ENCODE measurements at regions not wholly inside any gene's neighbourhood (a gene's known extent, or its start where the extent isn't known, plus 50 kb on each side); places are given as distances from the start of the nearest gene placed in this dataset.
"Not testable (repeated sequence)": the region's sequence is repeated elsewhere in the genome, so short reads cannot be mapped to it uniquely, and the experiment has no call there.

- no peak overlapping the region for H3K4me3 ChIP-seq (replicated peaks in 1 of 2; ENCODE audit: low read depth in 2 of 2, low read length in 2 of 2)
- peak in 1 of 2 donors; percentile 60 for DNase-seq (ENCODE audit: low read depth in 2 of 2)
- no peak for TF ChIP-seq CTCF (IDR thresholded peaks at IDR 0.05; ENCODE audit: low read depth, low read length)
Observed at GRCh38 chr2:67159929-67160328, 237.2 kb upstream of the ETAA1 start.

GRCh38 chr2:67164771-67165522, 232.2 kb upstream of the ETAA1 start:
- H3K4me3 ChIP-seq (replicated peaks in 1 of 2; ENCODE audit: low read depth in 2 of 2, low read length in 2 of 2), result no peak overlapping the region
- no peak for TF ChIP-seq CTCF (IDR thresholded peaks at IDR 0.05; ENCODE audit: low read depth, low read length)
- DNase-seq (ENCODE audit: low read depth in 2 of 2), result no peak

GRCh38 chr2:67165523-67165990, 231.6 kb upstream of the ETAA1 start:
- no peak for DNase-seq (ENCODE audit: low read depth in 2 of 2)
- H3K4me3 ChIP-seq (replicated peaks in 1 of 2; ENCODE audit: low read depth in 2 of 2, low read length in 2 of 2), result no peak overlapping the region
- no peak for TF ChIP-seq CTCF (IDR thresholded peaks at IDR 0.05; ENCODE audit: low read depth, low read length)

GRCh38 chr2:67166511-67166910, 230.6 kb upstream of the ETAA1 start:
- DNase-seq (ENCODE audit: low read depth in 2 of 2), result not testable (repeated sequence)

GRCh38 chr2:67169417-67170140, 227.6 kb upstream of the ETAA1 start:
- no peak overlapping the region for H3K4me3 ChIP-seq (replicated peaks in 1 of 2; ENCODE audit: low read depth in 2 of 2, low read length in 2 of 2)
- DNase-seq (ENCODE audit: low read depth in 2 of 2), result peak in 1 of 2 donors; percentile 24
- no peak for TF ChIP-seq CTCF (IDR thresholded peaks at IDR 0.05; ENCODE audit: low read depth, low read length)

More at GRCh38 chr2:67166511-67166910, 230.6 kb upstream of the ETAA1 start:
- H3K4me3 ChIP-seq (replicated peaks in 1 of 2; ENCODE audit: low read depth in 2 of 2, low read length in 2 of 2), result not testable (repeated sequence)

GRCh38 chr2:67179526-67179925, 217.6 kb upstream of the ETAA1 start:
- TF ChIP-seq CTCF (IDR thresholded peaks at IDR 0.05; ENCODE audit: low read depth, low read length), result no peak
- no peak overlapping the region for H3K4me3 ChIP-seq (replicated peaks in 1 of 2; ENCODE audit: low read depth in 2 of 2, low read length in 2 of 2)
- DNase-seq (ENCODE audit: low read depth in 2 of 2), result no peak

- TF ChIP-seq CTCF (IDR thresholded peaks at IDR 0.05; ENCODE audit: low read depth, low read length), result no peak
- no peak overlapping the region for H3K4me3 ChIP-seq (replicated peaks in 1 of 2; ENCODE audit: low read depth in 2 of 2, low read length in 2 of 2)
- no peak for DNase-seq (ENCODE audit: low read depth in 2 of 2)
Observed at GRCh38 chr2:67180841-67181240, 216.3 kb upstream of the ETAA1 start.
